ENCODE measurements at regions not wholly inside any gene's neighbourhood (a gene's known extent, or its start where the extent isn't known, plus 50 kb on each side); places are given as distances from the start of the nearest gene placed in this dataset.

GRCh38 chr16:79690159-79690558, 89.6 kb upstream of the MAF start:
- no peak for TF ChIP-seq PPARA (CRISPR knock-in tag; IDR thresholded peaks at IDR 0.05; ENCODE audit: borderline replicate concordance)
- TF ChIP-seq RARB (CRISPR knock-in tag; IDR thresholded peaks at IDR 0.05) = no peak
- TF ChIP-seq ZNF8 (CRISPR knock-in tag; IDR thresholded peaks at IDR 0.05) = no peak
- TF ChIP-seq TCF4 (CRISPR knock-in tag; IDR thresholded peaks at IDR 0.05; ENCODE audit: borderline replicate concordance) = no peak
- TF ChIP-seq ZNF565 (CRISPR knock-in tag; conservative IDR thresholded peaks at IDR 0.05; ENCODE audit: low read depth) = no peak
- TF ChIP-seq GLIS3 (CRISPR knock-in tag; IDR thresholded peaks at IDR 0.05) = no peak
- TF ChIP-seq ISL1 (CRISPR knock-in tag; IDR thresholded peaks at IDR 0.05) = no peak
- no peak for TF ChIP-seq PATZ1 (CRISPR knock-in tag; IDR thresholded peaks at IDR 0.05; ENCODE audit: borderline replicate concordance)
- TF ChIP-seq, protein P1, sequence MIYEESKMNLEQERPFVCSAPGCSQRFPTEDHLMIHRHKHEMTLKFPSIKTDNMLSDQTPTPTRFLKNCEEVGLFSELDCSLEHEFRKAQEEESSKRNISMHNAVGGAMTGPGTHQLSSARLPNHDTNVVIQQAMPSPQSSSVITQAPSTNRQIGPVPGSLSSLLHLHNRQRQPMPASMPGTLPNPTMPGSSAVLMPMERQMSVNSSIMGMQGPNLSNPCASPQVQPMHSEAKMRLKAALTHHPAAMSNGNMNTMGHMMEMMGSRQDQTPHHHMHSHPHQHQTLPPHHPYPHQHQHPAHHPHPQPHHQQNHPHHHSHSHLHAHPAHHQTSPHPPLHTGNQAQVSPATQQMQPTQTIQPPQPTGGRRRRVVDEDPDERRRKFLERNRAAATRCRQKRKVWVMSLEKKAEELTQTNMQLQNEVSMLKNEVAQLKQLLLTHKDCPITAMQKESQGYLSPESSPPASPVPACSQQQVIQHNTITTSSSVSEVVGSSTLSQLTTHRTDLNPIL (CRISPR knock-in tag; IDR thresholded peaks at IDR 0.05; ENCODE audit: low read depth) = no peak
- no peak for TF ChIP-seq TOX (CRISPR knock-in tag; IDR thresholded peaks at IDR 0.05; ENCODE audit: borderline replicate concordance)
- TF ChIP-seq ZNF70 (CRISPR knock-in tag; IDR thresholded peaks at IDR 0.05) = no peak
- no peak for ATAC-seq

- ATAC-seq = no peak
- TF ChIP-seq, protein P2, sequence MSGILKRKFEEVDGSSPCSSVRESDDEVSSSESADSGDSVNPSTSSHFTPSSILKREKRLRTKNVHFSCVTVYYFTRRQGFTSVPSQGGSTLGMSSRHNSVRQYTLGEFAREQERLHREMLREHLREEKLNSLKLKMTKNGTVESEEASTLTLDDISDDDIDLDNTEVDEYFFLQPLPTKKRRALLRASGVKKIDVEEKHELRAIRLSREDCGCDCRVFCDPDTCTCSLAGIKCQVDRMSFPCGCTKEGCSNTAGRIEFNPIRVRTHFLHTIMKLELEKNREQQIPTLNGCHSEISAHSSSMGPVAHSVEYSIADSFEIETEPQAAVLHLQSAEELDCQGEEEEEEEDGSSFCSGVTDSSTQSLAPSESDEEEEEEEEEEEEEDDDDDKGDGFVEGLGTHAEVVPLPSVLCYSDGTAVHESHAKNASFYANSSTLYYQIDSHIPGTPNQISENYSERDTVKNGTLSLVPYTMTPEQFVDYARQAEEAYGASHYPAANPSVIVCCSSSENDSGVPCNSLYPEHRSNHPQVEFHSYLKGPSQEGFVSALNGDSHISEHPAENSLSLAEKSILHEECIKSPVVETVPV (CRISPR knock-in tag; IDR thresholded peaks at IDR 0.05) = no peak
- no peak for TF ChIP-seq ZC3H10 (CRISPR knock-in tag; IDR thresholded peaks at IDR 0.05)
Measured at GRCh38 chr16:79687249-79688130, 87.0 kb upstream of the MAF start.

DNA sequence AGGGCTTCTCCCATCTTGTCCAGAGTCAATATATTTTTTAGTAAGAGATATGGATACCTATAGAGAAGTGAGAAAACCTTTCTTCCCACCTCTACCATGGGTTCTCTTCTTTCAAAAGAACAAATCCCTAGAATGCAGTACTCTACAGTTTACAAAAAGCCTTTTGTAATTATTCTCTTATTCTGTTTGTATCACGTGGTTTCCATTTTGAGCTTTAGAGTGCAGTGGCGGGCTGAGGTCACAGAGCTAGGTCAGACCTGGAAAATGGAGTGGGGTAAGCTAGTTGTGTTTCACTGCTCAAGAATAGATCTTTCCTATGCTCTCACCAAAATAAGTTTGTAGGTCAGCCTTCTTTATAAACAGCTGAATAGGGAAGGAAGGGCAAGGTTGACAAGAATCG, 85.3 kb upstream of the MAF start:
- TF ChIP-seq ZNF565 (CRISPR knock-in tag; conservative IDR thresholded peaks at IDR 0.05; ENCODE audit: low read depth) (no peak), OSR1 (CRISPR knock-in tag; IDR thresholded peaks at IDR 0.05) (no peak), ZFP3 (CRISPR knock-in tag; IDR thresholded peaks at IDR 0.05) (no peak), ZNF70 (CRISPR knock-in tag; IDR thresholded peaks at IDR 0.05) (no peak), BACH2 (CRISPR knock-in tag; IDR thresholded peaks at IDR 0.05; ENCODE audit: borderline replicate concordance) (no peak), PPARA (CRISPR knock-in tag; IDR thresholded peaks at IDR 0.05; ENCODE audit: borderline replicate concordance) (no peak), TOX (CRISPR knock-in tag; IDR thresholded peaks at IDR 0.05; ENCODE audit: borderline replicate concordance) (no peak)
- TF ChIP-seq, protein P3, sequence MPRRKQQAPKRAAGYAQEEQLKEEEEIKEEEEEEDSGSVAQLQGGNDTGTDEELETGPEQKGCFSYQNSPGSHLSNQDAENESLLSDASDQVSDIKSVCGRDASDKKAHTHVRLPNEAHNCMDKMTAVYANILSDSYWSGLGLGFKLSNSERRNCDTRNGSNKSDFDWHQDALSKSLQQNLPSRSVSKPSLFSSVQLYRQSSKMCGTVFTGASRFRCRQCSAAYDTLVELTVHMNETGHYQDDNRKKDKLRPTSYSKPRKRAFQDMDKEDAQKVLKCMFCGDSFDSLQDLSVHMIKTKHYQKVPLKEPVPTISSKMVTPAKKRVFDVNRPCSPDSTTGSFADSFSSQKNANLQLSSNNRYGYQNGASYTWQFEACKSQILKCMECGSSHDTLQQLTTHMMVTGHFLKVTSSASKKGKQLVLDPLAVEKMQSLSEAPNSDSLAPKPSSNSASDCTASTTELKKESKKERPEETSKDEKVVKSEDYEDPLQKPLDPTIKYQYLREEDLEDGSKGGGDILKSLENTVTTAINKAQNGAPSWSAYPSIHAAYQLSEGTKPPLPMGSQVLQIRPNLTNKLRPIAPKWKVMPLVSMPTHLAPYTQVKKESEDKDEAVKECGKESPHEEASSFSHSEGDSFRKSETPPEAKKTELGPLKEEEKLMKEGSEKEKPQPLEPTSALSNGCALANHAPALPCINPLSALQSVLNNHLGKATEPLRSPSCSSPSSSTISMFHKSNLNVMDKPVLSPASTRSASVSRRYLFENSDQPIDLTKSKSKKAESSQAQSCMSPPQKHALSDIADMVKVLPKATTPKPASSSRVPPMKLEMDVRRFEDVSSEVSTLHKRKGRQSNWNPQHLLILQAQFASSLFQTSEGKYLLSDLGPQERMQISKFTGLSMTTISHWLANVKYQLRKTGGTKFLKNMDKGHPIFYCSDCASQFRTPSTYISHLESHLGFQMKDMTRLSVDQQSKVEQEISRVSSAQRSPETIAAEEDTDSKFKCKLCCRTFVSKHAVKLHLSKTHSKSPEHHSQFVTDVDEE (CRISPR knock-in tag; IDR thresholded peaks at IDR 0.05) = no peak
- no peak for ATAC-seq

DNA sequence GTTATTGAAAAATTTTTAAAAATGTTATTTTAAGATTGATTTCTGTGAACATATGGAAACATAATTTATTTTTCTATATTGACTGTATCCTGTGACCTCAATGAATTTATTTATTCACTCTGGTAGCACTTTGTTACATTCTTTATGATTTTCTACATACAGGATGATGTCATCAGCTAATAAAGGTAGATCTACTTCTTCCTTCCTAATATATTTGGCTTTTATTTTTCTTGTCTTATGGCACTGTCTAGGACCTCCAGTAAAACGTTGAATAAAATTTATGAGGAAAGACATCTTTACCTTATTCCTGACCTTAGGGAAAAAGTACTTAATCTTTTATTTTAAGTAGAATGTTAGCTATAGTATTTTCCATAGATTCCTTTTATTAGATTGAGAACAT, 78.8 kb upstream of the MAF start:
- ATAC-seq = no peak
- no peak for TF ChIP-seq ZNF8 (CRISPR knock-in tag; IDR thresholded peaks at IDR 0.05)
- no peak for TF ChIP-seq PPARA (CRISPR knock-in tag; IDR thresholded peaks at IDR 0.05; ENCODE audit: borderline replicate concordance)
- no peak for TF ChIP-seq ESRRG (CRISPR knock-in tag; IDR thresholded peaks at IDR 0.05)
- TF ChIP-seq POU6F1 (CRISPR knock-in tag; IDR thresholded peaks at IDR 0.05; ENCODE audit: borderline replicate concordance, low read depth) = no peak
- TF ChIP-seq CSDC2 (CRISPR knock-in tag; IDR thresholded peaks at IDR 0.05) = no peak
- TF ChIP-seq TOX (CRISPR knock-in tag; IDR thresholded peaks at IDR 0.05; ENCODE audit: borderline replicate concordance) = no peak
- TF ChIP-seq OSR1 (CRISPR knock-in tag; IDR thresholded peaks at IDR 0.05) = no peak
- no peak for TF ChIP-seq ZNF70 (CRISPR knock-in tag; IDR thresholded peaks at IDR 0.05)
- no peak for TF ChIP-seq ARNTL (CRISPR knock-in tag; IDR thresholded peaks at IDR 0.05; ENCODE audit: borderline replicate concordance, low read depth)
- TF ChIP-seq BACH2 (CRISPR knock-in tag; IDR thresholded peaks at IDR 0.05; ENCODE audit: borderline replicate concordance) = no peak
- no peak for TF ChIP-seq GLIS3 (CRISPR knock-in tag; IDR thresholded peaks at IDR 0.05)
- TF ChIP-seq ZFP3 (CRISPR knock-in tag; IDR thresholded peaks at IDR 0.05) = no peak
- no peak for TF ChIP-seq SNAI2 (CRISPR knock-in tag; IDR thresholded peaks at IDR 0.05)
- no peak for TF ChIP-seq ZC3H10 (CRISPR knock-in tag; IDR thresholded peaks at IDR 0.05)
- no peak for TF ChIP-seq RARB (CRISPR knock-in tag; IDR thresholded peaks at IDR 0.05)
- no peak for TF ChIP-seq TCF4 (CRISPR knock-in tag; IDR thresholded peaks at IDR 0.05; ENCODE audit: borderline replicate concordance)
